ENCODE measurements at regions not wholly inside any gene's neighbourhood (a gene's known extent, or its start where the extent isn't known, plus 50 kb on each side); places are given as distances from the start of the nearest gene placed in this dataset.
"Not testable (repeated sequence)": the region's sequence is repeated elsewhere in the genome, so short reads cannot be mapped to it uniquely, and the experiment has no call there.

GRCh38 chr11:38438091-38438490 is 1840.1 kb upstream of the RAG2 start:
- no peak for DNase-seq (ENCODE audit: low spot score)

- no peak for DNase-seq (ENCODE audit: low spot score)
Measured at GRCh38 chr11:38425578-38425977, 1827.5 kb upstream of the RAG2 start.

DNA sequence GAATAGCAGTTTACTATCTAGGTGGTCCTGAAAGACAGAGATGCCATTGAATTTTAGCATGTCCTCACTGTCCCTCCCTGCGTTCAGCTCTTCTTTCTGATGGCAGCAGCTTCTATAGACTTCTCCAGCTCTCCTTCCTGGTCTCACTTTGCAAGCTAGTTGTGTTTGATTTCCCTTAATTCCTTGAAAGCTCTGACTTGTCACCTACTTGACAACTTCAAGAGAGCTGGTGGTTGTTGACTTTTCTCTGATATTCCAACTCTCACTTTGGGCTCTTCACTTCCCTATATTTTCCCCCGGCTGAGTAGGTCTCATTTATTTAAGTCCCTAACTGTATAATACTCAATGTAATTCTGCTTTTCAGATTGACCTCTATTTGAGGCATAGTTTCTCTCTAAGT is 1825.0 kb upstream of the RAG2 start:
- no peak for DNase-seq (ENCODE audit: low spot score)

GRCh38 chr11:38416141-38416540 is 1818.1 kb upstream of the RAG2 start:
- DNase-seq (ENCODE audit: low spot score), result no peak

- DNase-seq (ENCODE audit: low spot score), result no peak
Measured at GRCh38 chr11:38411149-38411548, 1813.1 kb upstream of the RAG2 start.

DNA sequence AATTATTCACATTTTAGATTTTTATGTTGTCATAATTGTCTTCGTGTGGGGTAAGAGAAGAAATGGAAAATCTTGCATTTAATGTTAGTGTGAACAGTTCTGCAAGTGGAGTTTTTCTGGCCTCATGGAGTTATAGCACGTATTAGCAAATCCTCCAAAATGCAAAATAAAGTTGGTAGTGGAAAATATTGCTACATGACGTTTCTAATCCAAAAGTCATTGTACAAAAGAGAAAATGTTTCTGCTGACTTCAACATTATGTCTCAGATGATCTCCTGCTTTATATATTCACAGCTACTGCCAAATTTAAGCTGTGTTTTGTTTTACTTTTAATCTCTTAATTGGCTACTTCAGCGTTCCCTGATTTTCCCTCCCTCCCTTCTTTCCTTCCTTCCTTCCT is 1804.0 kb upstream of the RAG2 start:
- DNase-seq (ENCODE audit: low spot score), result no peak

GRCh38 chr11:38392176-38392575 is 1794.1 kb upstream of the RAG2 start:
- DNase-seq (ENCODE audit: low spot score), result no peak

DNA sequence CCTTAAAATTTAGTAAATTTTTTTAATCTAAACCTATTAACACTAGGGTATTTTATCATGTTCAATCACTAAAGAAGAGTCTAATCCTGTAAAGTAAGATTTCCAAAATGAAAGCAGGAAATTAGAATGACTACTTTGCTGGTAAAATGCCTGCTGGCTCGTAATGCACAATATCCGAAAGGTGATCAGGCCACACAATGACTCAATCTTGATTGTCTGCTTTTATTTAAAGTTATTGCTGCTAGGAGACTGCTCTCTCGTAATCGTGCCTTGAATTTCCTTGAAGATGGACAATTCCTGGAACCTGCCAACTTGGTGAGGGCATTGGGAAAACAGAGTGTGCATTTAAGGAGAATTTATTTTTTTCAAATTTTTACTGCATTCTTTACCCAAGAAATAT is 1786.5 kb upstream of the RAG2 start:
- no peak for DNase-seq (ENCODE audit: low spot score)

DNA sequence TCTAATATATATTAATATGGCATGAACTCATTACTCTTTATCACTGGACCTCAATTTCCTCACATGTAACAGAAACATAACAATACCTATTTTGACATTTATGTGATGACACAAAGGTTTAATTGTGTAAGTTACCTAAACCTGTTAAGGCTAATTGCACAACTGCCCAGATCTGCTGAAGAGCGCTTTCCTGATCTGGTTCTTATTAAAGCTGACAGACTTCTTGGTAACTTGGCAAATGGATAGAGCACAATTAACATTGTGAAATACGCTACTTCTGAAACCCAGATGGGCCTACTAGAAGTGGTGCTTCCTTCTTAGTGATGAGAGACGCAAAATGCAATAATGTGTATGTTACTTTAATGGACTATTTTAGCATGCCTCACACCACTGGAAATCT is 1767.2 kb upstream of the RAG2 start:
- DNase-seq (ENCODE audit: low spot score), result no peak

DNA sequence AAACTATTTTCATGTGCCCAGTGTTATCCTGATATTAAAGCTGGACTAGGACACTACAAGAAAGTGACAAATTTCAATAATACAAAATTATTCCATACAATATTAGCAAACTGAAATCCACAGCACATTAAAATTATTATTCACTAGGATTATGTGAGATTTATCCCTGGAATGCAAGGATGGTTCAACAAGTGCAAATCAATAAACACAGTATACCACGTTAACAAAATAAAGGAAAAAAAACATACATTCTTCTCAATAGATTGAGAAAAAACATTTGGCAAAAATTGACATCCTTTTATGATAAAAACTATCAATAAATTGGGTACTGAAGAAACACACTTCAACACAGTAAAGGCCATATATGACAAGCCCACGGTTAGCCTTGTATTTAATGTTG is 1758.2 kb upstream of the RAG2 start:
- no peak for DNase-seq (ENCODE audit: low spot score)

GRCh38 chr11:38345286-38345685 is 1747.2 kb upstream of the RAG2 start:
- DNase-seq (ENCODE audit: low spot score), result no peak

- not testable (repeated sequence) for DNase-seq (ENCODE audit: low spot score)
Measured at GRCh38 chr11:38341612-38342011, 1743.6 kb upstream of the RAG2 start.

DNA sequence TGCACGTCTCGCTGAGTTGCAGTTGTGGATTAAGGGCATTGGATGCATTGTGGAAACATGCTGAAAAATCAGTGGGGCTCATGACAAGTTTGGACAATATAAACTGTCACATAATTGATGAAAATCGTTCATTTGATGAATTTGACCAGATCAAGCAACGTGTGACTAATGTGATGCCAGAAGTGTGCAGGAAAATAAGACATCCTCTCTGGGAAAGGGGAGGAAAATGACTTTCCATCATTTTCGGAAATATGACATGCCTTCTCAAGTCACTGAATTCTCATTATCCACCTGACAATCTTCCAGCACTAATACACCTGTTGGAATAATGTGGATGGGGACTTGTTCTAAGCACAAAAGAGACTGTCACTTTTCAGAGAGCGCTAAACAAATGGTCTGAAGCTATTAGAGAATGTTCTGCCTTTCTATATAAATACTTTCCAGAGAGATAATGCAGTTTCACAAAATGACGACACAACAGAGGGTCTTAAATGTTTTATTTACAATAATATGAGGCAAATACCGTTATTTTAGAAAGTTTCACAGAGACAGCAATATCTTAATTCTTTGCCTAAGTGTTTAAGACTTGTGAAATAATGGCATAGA is 1741.9 kb upstream of the RAG2 start:
- DNase-seq (ENCODE audit: low spot score), result no peak

GRCh38 chr11:38338022-38338421 is 1740.0 kb upstream of the RAG2 start:
- DNase-seq (ENCODE audit: low spot score), result not testable (repeated sequence)

GRCh38 chr11:38332046-38332445 is 1734.0 kb upstream of the RAG2 start:
- no peak for DNase-seq (ENCODE audit: low spot score)

GRCh38 chr11:38330578-38330977 is 1732.5 kb upstream of the RAG2 start:
- DNase-seq (ENCODE audit: low spot score), result no peak

- DNase-seq (ENCODE audit: low spot score), result no peak
Measured at GRCh38 chr11:38323961-38324761, 1726.1 kb upstream of the RAG2 start.

DNA sequence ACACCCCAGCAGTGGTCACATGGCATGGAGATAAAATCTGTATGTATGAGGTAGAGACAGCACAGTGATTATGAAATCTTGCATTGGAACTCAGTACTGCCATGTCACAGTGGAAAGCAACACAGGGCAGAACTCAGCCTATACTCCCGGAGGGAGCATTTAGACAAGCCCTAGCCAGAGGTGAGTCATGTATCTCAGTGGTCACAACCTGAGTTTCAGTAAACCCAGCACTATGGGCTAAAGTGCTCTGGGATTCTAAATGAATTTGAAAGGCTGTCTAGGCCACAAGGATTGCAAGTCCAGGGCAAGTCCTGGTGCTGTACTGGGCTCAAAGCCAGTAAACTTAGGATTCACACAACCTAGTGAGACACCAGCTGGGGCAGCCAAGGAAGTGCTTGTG is 1717.1 kb upstream of the RAG2 start:
- no peak for DNase-seq (ENCODE audit: low spot score)

- no peak for DNase-seq (ENCODE audit: low spot score)
Measured at GRCh38 chr11:38307455-38307854, 1709.4 kb upstream of the RAG2 start.

- no peak for DNase-seq (ENCODE audit: low spot score)
Measured at GRCh38 chr11:38305682-38306081, 1707.6 kb upstream of the RAG2 start.

DNA sequence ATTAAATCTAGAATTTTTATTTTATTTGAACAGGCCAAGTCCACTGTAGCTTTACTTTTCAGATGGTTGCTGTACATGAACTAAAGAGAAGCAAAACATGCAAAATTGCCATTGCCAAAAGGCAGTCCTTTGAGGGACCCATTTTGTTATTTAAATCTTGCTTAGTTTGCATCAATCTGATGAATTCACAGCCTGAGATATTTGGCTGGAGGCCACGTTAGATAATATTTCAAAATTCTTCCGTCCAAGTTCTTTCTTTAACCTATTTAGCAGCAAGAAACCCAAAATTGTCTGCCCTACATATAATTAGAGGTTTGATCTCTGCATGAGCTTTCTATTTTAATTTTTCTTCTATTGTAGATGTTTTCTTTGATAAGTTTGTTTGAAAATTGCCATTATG is 1706.9 kb upstream of the RAG2 start:
- DNase-seq (ENCODE audit: low spot score), result no peak

- no peak for DNase-seq (ENCODE audit: low spot score)
Measured at GRCh38 chr11:38302564-38302963, 1704.5 kb upstream of the RAG2 start.

DNA sequence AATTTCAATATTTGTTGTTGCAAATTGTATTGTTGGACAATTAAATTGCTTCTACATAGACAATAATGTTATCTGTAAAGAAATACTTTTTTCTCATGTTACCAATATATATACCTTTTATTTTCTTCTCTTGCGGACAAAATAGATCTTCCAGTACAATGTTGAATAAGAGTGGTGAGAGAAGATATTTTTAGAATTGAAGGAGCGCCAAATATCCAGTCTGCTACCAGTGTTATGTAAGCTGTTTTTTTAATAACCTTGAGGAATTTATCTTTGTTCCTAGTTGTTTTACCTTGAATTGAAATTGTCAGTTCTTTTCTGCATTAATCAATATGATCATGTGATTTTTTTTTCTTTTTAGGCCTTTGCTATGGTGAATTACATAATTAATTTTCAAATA is 1702.5 kb upstream of the RAG2 start:
- no peak for DNase-seq (ENCODE audit: low spot score)

GRCh38 chr11:38296211-38296776 is 1698.3 kb upstream of the RAG2 start:
- DNase-seq (ENCODE audit: low spot score), result no peak
